ENCODE measurements at regions not wholly inside any gene's neighbourhood (a gene's known extent, or its start where the extent isn't known, plus 50 kb on each side); places are given as distances from the start of the nearest gene placed in this dataset.

GRCh38 chr14:34220378-34220706 is 241.7 kb downstream of the SPTSSA start:
- Histone ChIP-seq H3K9me3 (ENCODE audit: low read length) (peaks cover 3% of the 10 kb centered on the region), H3K9ac (ENCODE audit: low read length) (no peak overlapping the region), H3K4me2 (ENCODE audit: low read length) (no peak overlapping the region), H3K27me3 (ENCODE audit: insufficient read depth, low read depth, low read length) (no peaks in the 10 kb centered on the region), H3F3A (ENCODE audit: insufficient read depth, low read length, poor library complexity, severe bottlenecking) (no peaks in the 10 kb centered on the region), H4K20me1 (ENCODE audit: insufficient read depth) (no peaks in the 10 kb centered on the region), H3K4me3 (ENCODE audit: low read length) (no peak overlapping the region), H3K27ac (ENCODE audit: low read length) (no peak overlapping the region), H3K9me2 (ENCODE audit: insufficient read depth, low read length) (no peaks in the 10 kb centered on the region), H2AFZ (ENCODE audit: low read depth, low read length) (no peak overlapping the region), H3K36me3 (ENCODE audit: insufficient read depth, low read length) (no peaks in the 10 kb centered on the region), H3K79me2 (replicated peaks; ENCODE audit: insufficient read depth, low read length) (no peaks in the 10 kb centered on the region)
- TF ChIP-seq RAD21 (conservative IDR thresholded peaks at IDR 0.05) = no peak
- TF ChIP-seq SMC3 (conservative IDR thresholded peaks at IDR 0.05; ENCODE audit: poor library complexity) = no peak
- no peak for TF ChIP-seq CTCF (IDR thresholded peaks at IDR 0.05; ENCODE audit: poor library complexity, severe bottlenecking)
- TF ChIP-seq REST (IDR thresholded peaks at IDR 0.05; ENCODE audit: borderline replicate concordance) = no peak

- Histone ChIP-seq H3K27me3 (ENCODE audit: insufficient read depth, low read depth, low read length) (no peaks in the 10 kb centered on the region), H3K4me2 (ENCODE audit: low read length) (no peak overlapping the region), H3K9ac (ENCODE audit: low read length) (no peak overlapping the region)
These were observed 242.2 kb downstream of the SPTSSA start for GRCh38 chr14:34219661-34220377.

More at GRCh38 chr14:34219661-34220377, 242.2 kb downstream of the SPTSSA start:
- H3K36me3 ChIP-seq (ENCODE audit: insufficient read depth, low read length) = no peaks in the 10 kb centered on the region
- H4K20me1 ChIP-seq (ENCODE audit: insufficient read depth) = no peaks in the 10 kb centered on the region
- H3K27ac ChIP-seq (ENCODE audit: low read length) = no peak overlapping the region
- TF ChIP-seq TAF1 (IDR thresholded peaks at IDR 0.05; ENCODE audit: low read depth) (no peak), REST (IDR thresholded peaks at IDR 0.05; ENCODE audit: borderline replicate concordance) (no peak), EP300 (conservative IDR thresholded peaks at IDR 0.05; ENCODE audit: poor library complexity, severe bottlenecking) (no peak), SMC3 (conservative IDR thresholded peaks at IDR 0.05; ENCODE audit: poor library complexity) (no peak), EZH2 (IDR thresholded peaks at IDR 0.05; ENCODE audit: borderline replicate concordance, insufficient read depth, low read length, poor library complexity, severe bottlenecking) (no peak), MXI1 (conservative IDR thresholded peaks at IDR 0.05; ENCODE audit: poor library complexity, severe bottlenecking) (no peak), RAD21 (conservative IDR thresholded peaks at IDR 0.05) (no peak), CTCF (IDR thresholded peaks at IDR 0.05; ENCODE audit: poor library complexity, severe bottlenecking) (no peak), POLR2AphosphoS5 (IDR thresholded peaks at IDR 0.05) (no peak)
- peaks cover 3% of the 10 kb centered on the region for H3K9me3 ChIP-seq (ENCODE audit: low read length)
- no peaks in the 10 kb centered on the region for H3K79me2 ChIP-seq (replicated peaks; ENCODE audit: insufficient read depth, low read length)
- no peaks in the 10 kb centered on the region for H3K9me2 ChIP-seq (ENCODE audit: insufficient read depth, low read length)
- no peaks in the 10 kb centered on the region for H3F3A ChIP-seq (ENCODE audit: insufficient read depth, low read length, poor library complexity, severe bottlenecking)
- no peak overlapping the region for H3K4me3 ChIP-seq (ENCODE audit: low read length)
- H2AFZ ChIP-seq (ENCODE audit: low read depth, low read length) = no peak overlapping the region
